Adrenal gland (tissue), 5 donors: ENCODE measurements at regions not wholly inside any gene's neighbourhood (a gene's known extent, or its start where the extent isn't known, plus 50 kb on each side); places are given as distances from the start of the nearest gene placed in this dataset.

Source experiments
- POLR2A ChIP-seq, 2 donors: fragments of 450-650 bp; IDR thresholded peaks; one replicate each; pipeline ENCODE4 v1.6.1; 2017; ENCODE audit warnings: antibody characterized with exemption in 2 of 2, mild to moderate bottlenecking in 2 of 2, moderate library complexity in 1 of 2
- TF ChIP-seq, protein P1 (sequence below), 6 experiments: fragments of 450-650 bp in 4 of 6; fragments of 200-600 bp in 2 of 6; sonication (generic) in 1 of 6; IDR thresholded peaks; 1 replicate in 5 of 6; 2 replicates in 1 of 6; pipeline versions ENCODE4 v1.5.1 to v1.8.0; 2016 to 2021; ENCODE audit warnings: antibody characterized with exemption in 6 of 6, mild to moderate bottlenecking in 2 of 6, moderate library complexity in 1 of 6
- donor health status: DM: no; HTN: no; CAD: no.

DNA sequence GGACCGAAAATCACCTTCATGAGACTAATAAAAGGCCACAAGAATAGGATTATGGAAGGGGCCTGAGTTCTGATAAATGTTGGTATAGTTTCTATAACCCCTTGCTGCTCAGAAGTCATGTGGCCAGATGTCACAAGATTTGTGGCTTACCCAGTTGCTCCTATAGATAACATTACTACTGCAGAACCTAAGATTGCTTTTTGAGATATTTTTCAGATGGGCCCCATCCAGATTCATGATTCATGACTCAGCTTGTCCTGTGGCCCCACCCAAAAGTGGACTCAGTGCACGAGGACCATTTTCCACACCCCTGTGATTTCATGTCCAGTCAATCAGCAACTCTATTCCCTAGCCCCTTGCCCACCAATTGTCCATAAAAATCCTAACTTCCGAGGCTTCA lies 209.0 kb downstream of the ACTR3B start:
- TF ChIP-seq, protein P1, sequence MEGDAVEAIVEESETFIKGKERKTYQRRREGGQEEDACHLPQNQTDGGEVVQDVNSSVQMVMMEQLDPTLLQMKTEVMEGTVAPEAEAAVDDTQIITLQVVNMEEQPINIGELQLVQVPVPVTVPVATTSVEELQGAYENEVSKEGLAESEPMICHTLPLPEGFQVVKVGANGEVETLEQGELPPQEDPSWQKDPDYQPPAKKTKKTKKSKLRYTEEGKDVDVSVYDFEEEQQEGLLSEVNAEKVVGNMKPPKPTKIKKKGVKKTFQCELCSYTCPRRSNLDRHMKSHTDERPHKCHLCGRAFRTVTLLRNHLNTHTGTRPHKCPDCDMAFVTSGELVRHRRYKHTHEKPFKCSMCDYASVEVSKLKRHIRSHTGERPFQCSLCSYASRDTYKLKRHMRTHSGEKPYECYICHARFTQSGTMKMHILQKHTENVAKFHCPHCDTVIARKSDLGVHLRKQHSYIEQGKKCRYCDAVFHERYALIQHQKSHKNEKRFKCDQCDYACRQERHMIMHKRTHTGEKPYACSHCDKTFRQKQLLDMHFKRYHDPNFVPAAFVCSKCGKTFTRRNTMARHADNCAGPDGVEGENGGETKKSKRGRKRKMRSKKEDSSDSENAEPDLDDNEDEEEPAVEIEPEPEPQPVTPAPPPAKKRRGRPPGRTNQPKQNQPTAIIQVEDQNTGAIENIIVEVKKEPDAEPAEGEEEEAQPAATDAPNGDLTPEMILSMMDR (IDR thresholded peaks at IDR 0.05) = no peak
- no peak for TF ChIP-seq POLR2A (IDR thresholded peaks at IDR 0.05)
